CD4-positive, alpha-beta T cell (primary cell): ENCODE measurements at regions not wholly inside any gene's neighbourhood (a gene's known extent, or its start where the extent isn't known, plus 50 kb on each side); places are given as distances from the start of the nearest gene placed in this dataset.

Experiments used
- ATAC-seq: fragments of 200-7000 bp; cut with Tn5 transposase; one replicate; pipeline ENCODE4 v1.10.0; 2022; ENCODE audit warnings: mild to moderate bottlenecking; ENCODE audit not compliant: poor library complexity
- CTCF ChIA-PET: fragments of 350-600 bp; sonication (Branson Sonifier 250); formaldehyde crosslinking; loops from one replicate; lab custom pipeline; 2021; ENCODE audit warnings: antibody characterized with exemption, inconsistent platforms; lab: Charles Lee
- POLR2A ChIA-PET: fragments of 350-600 bp; sonication (Branson Sonifier 250); formaldehyde crosslinking; loops from one replicate; lab custom pipeline; 2021; ENCODE audit warnings: antibody characterized with exemption, inconsistent platforms; lab: Charles Lee
- DNase-seq, 14 experiments: peaks; one replicate each; pipeline ENCODE4 v3.0.0-alpha.2; 2013 to 2020; ENCODE audit warnings: mixed read lengths in 2 of 14
- H3K27ac ChIP-seq, 2 donors: one replicate each; pipeline versions ENCODE4 v1.5.1 to v1.7.0; 2013; ENCODE audit warnings: low read length in 2 of 2, low read depth in 1 of 2, mild to moderate bottlenecking in 1 of 2
- H3K27me3 ChIP-seq, 2 experiments: 1 replicate in 1 of 2; 2 replicates in 1 of 2; pipeline versions ENCODE4 v1.6.1 to v1.7.0; 2013; ENCODE audit warnings: low read length in 2 of 2, control low read depth in 1 of 2, mild to moderate bottlenecking in 1 of 2, moderate library complexity in 1 of 2; ENCODE audit not compliant: insufficient read depth in 2 of 2, control insufficient read depth in 1 of 2
- H3K36me3 ChIP-seq: one replicate; pipeline ENCODE4 v1.6.1; 2013; ENCODE audit warnings: low read length, control low read depth; ENCODE audit not compliant: insufficient read depth
- H3K4me1 ChIP-seq: one replicate; pipeline ENCODE4 v1.6.1; 2013; ENCODE audit warnings: low read length, control low read depth; ENCODE audit not compliant: insufficient read depth
- H3K4me3 ChIP-seq: one replicate; pipeline ENCODE4 v1.5.1; 2013; ENCODE audit warnings: mild to moderate bottlenecking, low read length, moderate library complexity
- H3K9me3 ChIP-seq, 2 experiments: 1 replicate in 1 of 2; 2 replicates in 1 of 2; pipeline versions ENCODE4 v1.6.1 to v1.7.0; 2013; ENCODE audit warnings: low read length in 2 of 2, mild to moderate bottlenecking in 2 of 2, control low read depth in 1 of 2, moderate library complexity in 1 of 2; ENCODE audit not compliant: control insufficient read depth in 1 of 2, insufficient read depth in 1 of 2
- H3K27ac Mint-ChIP-seq: one replicate; pipeline ENCODE4 v1.8.0; 2020; ENCODE audit warnings: mixed read lengths
- H3K27me3 Mint-ChIP-seq: one replicate; pipeline ENCODE4 v1.8.0; 2021; ENCODE audit warnings: mixed read lengths
- H3K36me3 Mint-ChIP-seq: one replicate; pipeline ENCODE4 v1.8.0; 2021; ENCODE audit warnings: low read depth, mixed read lengths
- H3K4me1 Mint-ChIP-seq: one replicate; pipeline ENCODE4 v1.8.0; 2021; ENCODE audit warnings: low read depth, mixed read lengths
- H3K4me3 Mint-ChIP-seq: one replicate; pipeline ENCODE4 v1.8.0; 2020; ENCODE audit warnings: mild to moderate bottlenecking, mixed read lengths
- H3K9me3 Mint-ChIP-seq: one replicate; pipeline ENCODE4 v1.8.0; 2020; ENCODE audit warnings: mixed read lengths
- CTCF ChIP-seq: fragments of 200-600 bp; IDR thresholded peaks from one replicate; pipeline ENCODE4 v1.8.0; 2022; ENCODE audit warnings: antibody characterized with exemption, mild to moderate bottlenecking
- intact Hi-C, 2 experiments: fragments of 100-400 bp; cut with DNase I in 1 of 2; cut with micrococcal nuclease in 1 of 2; formaldehyde crosslinking; loops; one replicate each; pipeline versions ENCODE4 v1.15.1 to v1.9.0; 2023 to 2025; cut with DNase I, micrococcal nuclease

GRCh38 chr4:19285146-19285545, 966.6 kb upstream of the SLIT2 start:
- Histone ChIP-seq H3K27me3 (no peaks in the 10 kb centered on the region), H3K36me3 (no peaks in the 10 kb centered on the region), H3K9me3 (peaks cover 1 to 6% of the 10 kb centered on the region in 2 experiments), H3K27ac (no peak overlapping the region), H3K4me1 (no peaks in the 10 kb centered on the region), H3K4me3 (no peak overlapping the region)
- Mint-ChIP-seq H3K4me3 (no peak overlapping the region), H3K27me3 (no peaks in the 10 kb centered on the region), H3K27ac (no peak overlapping the region), H3K4me1 (no peaks in the 10 kb centered on the region), H3K36me3 (no peaks in the 10 kb centered on the region), H3K9me3 (peaks cover 24% of the 10 kb centered on the region)
- ATAC-seq (no peak), DNase-seq (no peak)
- POLR2A ChIA-PET, result no interaction called here
- CTCF ChIA-PET, result no interaction called here
- no peak for TF ChIP-seq CTCF
- intact Hi-C loops, result no loop called here

- DNase-seq (no peak), ATAC-seq (no peak)
- Histone ChIP-seq H3K36me3 (no peaks in the 10 kb centered on the region), H3K4me3 (no peak overlapping the region), H3K4me1 (no peaks in the 10 kb centered on the region), H3K9me3 (peaks cover 3 to 7% of the 10 kb centered on the region in 2 experiments), H3K27ac (no peak overlapping the region), H3K27me3 (no peaks in the 10 kb centered on the region)
- H3K27ac Mint-ChIP-seq, result no peak overlapping the region
- POLR2A ChIA-PET, result no interaction called here
- no peaks in the 10 kb centered on the region for H3K27me3 Mint-ChIP-seq
- no peak for TF ChIP-seq CTCF
- no peaks in the 10 kb centered on the region for H3K4me1 Mint-ChIP-seq
- intact Hi-C loops, result no loop called here
- CTCF ChIA-PET, result no interaction called here
- no peaks in the 10 kb centered on the region for H3K36me3 Mint-ChIP-seq
- peaks cover 19% of the 10 kb centered on the region for H3K9me3 Mint-ChIP-seq
- H3K4me3 Mint-ChIP-seq, result no peak overlapping the region
Measured at GRCh38 chr4:19278665-19279064, 973.0 kb upstream of the SLIT2 start.

- Histone ChIP-seq H3K9me3 (peaks cover 0 to 4% of the 10 kb centered on the region in 2 experiments), H3K4me1 (no peaks in the 10 kb centered on the region), H3K4me3 (no peak overlapping the region), H3K27me3 (no peaks in the 10 kb centered on the region), H3K36me3 (no peaks in the 10 kb centered on the region), H3K27ac (no peak overlapping the region)
- H3K4me3 Mint-ChIP-seq, result no peak overlapping the region
- no peaks in the 10 kb centered on the region for H3K36me3 Mint-ChIP-seq
- no peaks in the 10 kb centered on the region for H3K27me3 Mint-ChIP-seq
- H3K9me3 Mint-ChIP-seq, result peaks cover 7% of the 10 kb centered on the region
- ATAC-seq (no peak), DNase-seq (no peak)
- intact Hi-C loops, result no loop called here
- ChIA-PET POLR2A (no interaction called here), CTCF (no interaction called here)
- no peak overlapping the region for H3K27ac Mint-ChIP-seq
- TF ChIP-seq CTCF, result no peak
- no peaks in the 10 kb centered on the region for H3K4me1 Mint-ChIP-seq
Measured at GRCh38 chr4:19266566-19266965, 985.1 kb upstream of the SLIT2 start.
